ENCODE measurements at regions not wholly inside any gene's neighbourhood (a gene's known extent, or its start where the extent isn't known, plus 50 kb on each side); places are given as distances from the start of the nearest gene placed in this dataset. TPM values are rescaled to one million over a fixed set of nuclear protein-coding genes. Genes with fewer than 3 reads are reported as not detected.

DNA sequence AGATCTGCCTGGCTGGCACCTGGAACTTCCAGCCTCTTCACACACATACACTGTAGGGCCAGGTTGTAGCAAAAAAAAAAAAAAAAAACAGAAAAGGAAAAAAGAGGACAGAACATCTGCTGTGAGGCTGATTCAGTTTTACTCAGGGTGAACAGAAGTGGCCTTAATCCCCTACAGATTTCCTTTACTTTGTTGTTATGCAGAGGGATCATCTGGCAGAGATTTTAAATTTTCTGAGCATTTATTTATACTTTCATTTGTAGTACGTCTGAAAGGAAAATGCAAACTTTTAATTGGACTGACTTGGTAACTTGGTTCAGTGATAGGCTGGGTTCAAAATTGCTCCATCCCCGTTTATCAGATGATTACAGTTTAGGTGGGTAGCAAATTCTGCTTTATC, 50.8 kb upstream of the PRICKLE1 start:
- Histone ChIP-seq H3K27me3 (ENCODE audit: control insufficient read depth in 4 of 4, insufficient read depth in 4 of 4, low read length in 3 of 4) (no peaks in the 10 kb centered on the region), H3K4me1 (ENCODE audit: control insufficient read depth in 4 of 4, insufficient read depth in 4 of 4, low read length in 3 of 4) (no peaks in the 10 kb centered on the region), H3K27ac (ENCODE audit: low read depth in 1 of 2, low read length in 2 of 2) (no peak overlapping the region), H3K9ac (ENCODE audit: low read depth in 1 of 2, low read length in 2 of 2) (no peak overlapping the region), H3K36me3 (ENCODE audit: control insufficient read depth in 4 of 4, insufficient read depth in 3 of 4, low read depth in 1 of 4, low read length in 3 of 4) (no peaks in the 10 kb centered on the region), H3K4me3 (ENCODE audit: low read depth in 1 of 3, low read length in 3 of 3) (no peak overlapping the region), H3K9me3 (ENCODE audit: control insufficient read depth in 4 of 4, low read length in 3 of 4) (no peaks in the 10 kb centered on the region)
- TF ChIP-seq FOXA2 (IDR thresholded peaks at IDR 0.05), result no peak
- TF ChIP-seq, protein P1, sequence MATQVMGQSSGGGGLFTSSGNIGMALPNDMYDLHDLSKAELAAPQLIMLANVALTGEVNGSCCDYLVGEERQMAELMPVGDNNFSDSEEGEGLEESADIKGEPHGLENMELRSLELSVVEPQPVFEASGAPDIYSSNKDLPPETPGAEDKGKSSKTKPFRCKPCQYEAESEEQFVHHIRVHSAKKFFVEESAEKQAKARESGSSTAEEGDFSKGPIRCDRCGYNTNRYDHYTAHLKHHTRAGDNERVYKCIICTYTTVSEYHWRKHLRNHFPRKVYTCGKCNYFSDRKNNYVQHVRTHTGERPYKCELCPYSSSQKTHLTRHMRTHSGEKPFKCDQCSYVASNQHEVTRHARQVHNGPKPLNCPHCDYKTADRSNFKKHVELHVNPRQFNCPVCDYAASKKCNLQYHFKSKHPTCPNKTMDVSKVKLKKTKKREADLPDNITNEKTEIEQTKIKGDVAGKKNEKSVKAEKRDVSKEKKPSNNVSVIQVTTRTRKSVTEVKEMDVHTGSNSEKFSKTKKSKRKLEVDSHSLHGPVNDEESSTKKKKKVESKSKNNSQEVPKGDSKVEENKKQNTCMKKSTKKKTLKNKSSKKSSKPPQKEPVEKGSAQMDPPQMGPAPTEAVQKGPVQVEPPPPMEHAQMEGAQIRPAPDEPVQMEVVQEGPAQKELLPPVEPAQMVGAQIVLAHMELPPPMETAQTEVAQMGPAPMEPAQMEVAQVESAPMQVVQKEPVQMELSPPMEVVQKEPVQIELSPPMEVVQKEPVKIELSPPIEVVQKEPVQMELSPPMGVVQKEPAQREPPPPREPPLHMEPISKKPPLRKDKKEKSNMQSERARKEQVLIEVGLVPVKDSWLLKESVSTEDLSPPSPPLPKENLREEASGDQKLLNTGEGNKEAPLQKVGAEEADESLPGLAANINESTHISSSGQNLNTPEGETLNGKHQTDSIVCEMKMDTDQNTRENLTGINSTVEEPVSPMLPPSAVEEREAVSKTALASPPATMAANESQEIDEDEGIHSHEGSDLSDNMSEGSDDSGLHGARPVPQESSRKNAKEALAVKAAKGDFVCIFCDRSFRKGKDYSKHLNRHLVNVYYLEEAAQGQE (IDR thresholded peaks at IDR 0.05), result no peak
- TF ChIP-seq RAD21 (IDR thresholded peaks at IDR 0.05), result no peak
- no peak for TF ChIP-seq FOXA1 (IDR thresholded peaks at IDR 0.05)
- 62% methylated on average over 2 of the region's 2 CpGs for WGBS
- DNase-seq (ENCODE audit: low spot score), result no peak

DNA sequence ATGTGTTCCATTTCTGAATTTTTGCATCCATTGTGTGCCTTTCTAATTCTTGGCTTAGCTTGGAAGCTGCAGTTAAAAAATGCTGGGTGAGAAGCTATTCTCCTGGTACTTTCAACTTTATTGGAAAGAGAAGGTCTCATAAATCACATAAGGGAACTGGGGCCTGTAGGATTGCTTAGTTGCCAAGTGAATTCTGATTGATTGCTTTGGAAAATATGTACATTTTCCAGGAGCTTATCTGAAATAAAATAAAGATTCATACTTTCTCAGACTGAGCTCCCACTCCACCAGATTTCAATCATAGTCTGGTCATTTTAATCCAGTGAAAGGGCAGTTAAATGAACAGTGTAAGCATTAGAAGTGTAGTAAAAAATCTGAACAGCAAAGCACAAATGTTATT, 50.0 kb upstream of the PRICKLE1 start:
- Histone ChIP-seq H3K4me1 (ENCODE audit: control insufficient read depth in 4 of 4, insufficient read depth in 4 of 4, low read length in 3 of 4) (no peaks in the 10 kb centered on the region), H3K36me3 (ENCODE audit: control insufficient read depth in 4 of 4, insufficient read depth in 3 of 4, low read depth in 1 of 4, low read length in 3 of 4) (no peaks in the 10 kb centered on the region), H3K27ac (ENCODE audit: low read depth in 1 of 2, low read length in 2 of 2) (no peak overlapping the region), H3K27me3 (ENCODE audit: control insufficient read depth in 4 of 4, insufficient read depth in 4 of 4, low read length in 3 of 4) (no peaks in the 10 kb centered on the region), H3K9me3 (ENCODE audit: control insufficient read depth in 4 of 4, low read length in 3 of 4) (no peaks in the 10 kb centered on the region), H3K9ac (ENCODE audit: low read depth in 1 of 2, low read length in 2 of 2) (no peak overlapping the region), H3K4me3 (ENCODE audit: low read depth in 1 of 3, low read length in 3 of 3) (no peak overlapping the region)
- no peak for DNase-seq (ENCODE audit: low spot score)
- TF ChIP-seq, protein P2, sequence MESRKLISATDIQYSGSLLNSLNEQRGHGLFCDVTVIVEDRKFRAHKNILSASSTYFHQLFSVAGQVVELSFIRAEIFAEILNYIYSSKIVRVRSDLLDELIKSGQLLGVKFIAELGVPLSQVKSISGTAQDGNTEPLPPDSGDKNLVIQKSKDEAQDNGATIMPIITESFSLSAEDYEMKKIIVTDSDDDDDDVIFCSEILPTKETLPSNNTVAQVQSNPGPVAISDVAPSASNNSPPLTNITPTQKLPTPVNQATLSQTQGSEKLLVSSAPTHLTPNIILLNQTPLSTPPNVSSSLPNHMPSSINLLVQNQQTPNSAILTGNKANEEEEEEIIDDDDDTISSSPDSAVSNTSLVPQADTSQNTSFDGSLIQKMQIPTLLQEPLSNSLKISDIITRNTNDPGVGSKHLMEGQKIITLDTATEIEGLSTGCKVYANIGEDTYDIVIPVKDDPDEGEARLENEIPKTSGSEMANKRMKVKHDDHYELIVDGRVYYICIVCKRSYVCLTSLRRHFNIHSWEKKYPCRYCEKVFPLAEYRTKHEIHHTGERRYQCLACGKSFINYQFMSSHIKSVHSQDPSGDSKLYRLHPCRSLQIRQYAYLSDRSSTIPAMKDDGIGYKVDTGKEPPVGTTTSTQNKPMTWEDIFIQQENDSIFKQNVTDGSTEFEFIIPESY (IDR thresholded peaks at IDR 0.05), result no peak
- TF ChIP-seq JUND (IDR thresholded peaks at IDR 0.05) (no peak), HNF4A (conservative IDR thresholded peaks at IDR 0.05) (no peak), SP1 (IDR thresholded peaks at IDR 0.05) (no peak)
- TF ChIP-seq, protein P1 (IDR thresholded peaks at IDR 0.05), result no peak

Small RNA genes lying in the stretch of these regions (small RNA-seq; reads per million reads assigned to genes)
- gene MRPS36P5, result not detected
- not detected for gene RPS27P21

Measured in liver (tissue), 8 donors.